ENCODE measurements at regions not wholly inside any gene's neighbourhood (a gene's known extent, or its start where the extent isn't known, plus 50 kb on each side); places are given as distances from the start of the nearest gene placed in this dataset.

DNA sequence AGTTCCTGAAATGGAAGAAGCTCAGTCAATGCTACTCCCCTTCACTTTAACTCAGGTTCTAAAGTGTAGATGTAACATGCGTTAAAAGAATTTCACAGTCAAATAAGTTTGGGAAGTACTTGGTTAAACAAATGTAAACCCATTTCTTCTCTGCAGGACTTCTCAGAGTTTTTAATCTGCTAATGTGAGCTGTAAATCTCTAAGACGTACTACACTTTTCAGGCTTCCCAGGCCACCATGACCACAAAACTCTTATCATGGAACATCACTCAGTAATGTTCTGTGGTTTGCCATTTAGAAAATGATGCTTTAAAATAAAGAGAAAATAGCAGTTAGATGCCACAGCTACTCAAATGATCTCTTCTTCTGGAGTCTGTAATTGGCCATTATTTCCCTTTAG, 104.3 kb downstream of the HHIPL2 start:
- no peak overlapping the region for H3K27ac ChIP-seq
- no peak for DNase-seq (ENCODE audit: low spot score)
- no peak overlapping the region for H3K4me3 ChIP-seq
- TF ChIP-seq, protein P1, sequence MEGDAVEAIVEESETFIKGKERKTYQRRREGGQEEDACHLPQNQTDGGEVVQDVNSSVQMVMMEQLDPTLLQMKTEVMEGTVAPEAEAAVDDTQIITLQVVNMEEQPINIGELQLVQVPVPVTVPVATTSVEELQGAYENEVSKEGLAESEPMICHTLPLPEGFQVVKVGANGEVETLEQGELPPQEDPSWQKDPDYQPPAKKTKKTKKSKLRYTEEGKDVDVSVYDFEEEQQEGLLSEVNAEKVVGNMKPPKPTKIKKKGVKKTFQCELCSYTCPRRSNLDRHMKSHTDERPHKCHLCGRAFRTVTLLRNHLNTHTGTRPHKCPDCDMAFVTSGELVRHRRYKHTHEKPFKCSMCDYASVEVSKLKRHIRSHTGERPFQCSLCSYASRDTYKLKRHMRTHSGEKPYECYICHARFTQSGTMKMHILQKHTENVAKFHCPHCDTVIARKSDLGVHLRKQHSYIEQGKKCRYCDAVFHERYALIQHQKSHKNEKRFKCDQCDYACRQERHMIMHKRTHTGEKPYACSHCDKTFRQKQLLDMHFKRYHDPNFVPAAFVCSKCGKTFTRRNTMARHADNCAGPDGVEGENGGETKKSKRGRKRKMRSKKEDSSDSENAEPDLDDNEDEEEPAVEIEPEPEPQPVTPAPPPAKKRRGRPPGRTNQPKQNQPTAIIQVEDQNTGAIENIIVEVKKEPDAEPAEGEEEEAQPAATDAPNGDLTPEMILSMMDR (IDR thresholded peaks at IDR 0.05): no peak

DNA sequence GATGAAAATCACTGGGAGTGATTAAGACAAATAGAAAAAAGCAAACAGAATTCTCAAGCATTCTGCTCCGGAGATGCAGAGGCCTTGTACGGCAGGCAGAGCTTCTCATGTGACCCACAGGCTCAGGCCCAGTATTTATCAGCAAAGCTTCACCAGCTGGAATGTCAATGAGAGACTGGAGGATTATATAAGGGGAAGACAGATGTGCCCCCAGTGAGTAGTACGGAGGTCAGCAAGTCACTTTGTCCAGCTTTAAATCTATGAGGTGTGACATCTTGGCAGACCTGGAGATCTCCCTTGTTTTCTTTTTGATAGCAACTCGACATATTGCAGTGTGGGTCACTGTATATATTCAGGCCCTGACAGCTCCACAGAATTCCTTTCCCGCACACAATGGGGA, 106.8 kb downstream of the HHIPL2 start:
- H3K27ac ChIP-seq: no peak overlapping the region
- DNase-seq (ENCODE audit: low spot score): no peak
- no peak overlapping the region for H3K4me3 ChIP-seq
- TF ChIP-seq, protein P1 (IDR thresholded peaks at IDR 0.05): no peak

DNA sequence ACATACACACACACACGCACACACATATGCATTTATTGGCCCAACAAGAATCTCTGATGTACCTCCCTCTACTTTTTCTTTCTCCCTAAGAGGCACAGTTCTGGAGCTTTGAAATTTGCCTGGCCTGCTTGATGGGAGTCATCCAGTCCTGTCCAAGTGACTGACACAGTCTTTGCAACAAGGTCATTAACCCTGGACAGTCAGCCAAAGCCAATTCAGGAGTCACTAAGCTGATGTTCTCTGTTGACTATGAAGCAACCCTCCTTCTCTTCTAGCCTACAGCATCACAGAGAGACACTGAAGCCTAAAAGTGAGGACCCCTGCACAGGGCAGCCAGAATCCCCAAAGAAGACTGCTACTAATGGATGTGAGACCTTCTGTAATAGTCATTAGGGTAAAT, 123.1 kb downstream of the HHIPL2 start:
- Histone ChIP-seq H3K4me3 (no peak overlapping the region), H3K27ac (no peak overlapping the region)
- no peak for DNase-seq (ENCODE audit: low spot score)
- TF ChIP-seq, protein P1 (IDR thresholded peaks at IDR 0.05): no peak

DNA sequence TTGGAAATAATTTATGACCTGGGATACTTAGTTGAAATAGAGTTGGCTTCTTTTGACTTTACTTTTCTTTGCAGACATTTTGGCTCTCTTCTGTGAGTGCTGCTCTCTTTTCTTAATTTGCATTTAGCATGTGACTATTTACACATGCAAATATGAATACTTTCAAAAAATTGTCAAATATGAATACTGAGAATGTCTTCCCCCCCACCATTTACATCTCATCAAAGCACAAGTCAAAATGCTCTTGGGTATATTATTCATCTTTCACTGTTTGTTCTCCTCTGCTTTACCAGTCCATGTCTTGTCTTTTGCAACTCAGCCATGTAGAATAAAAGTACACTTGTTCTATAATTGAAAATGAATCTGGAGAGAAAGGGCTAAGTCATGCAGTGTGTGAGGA, 126.5 kb downstream of the HHIPL2 start:
- Histone ChIP-seq H3K4me3 (no peak overlapping the region), H3K27ac (no peak overlapping the region)
- no peak for DNase-seq (ENCODE audit: low spot score)
- TF ChIP-seq, protein P1 (IDR thresholded peaks at IDR 0.05): no peak

DNA sequence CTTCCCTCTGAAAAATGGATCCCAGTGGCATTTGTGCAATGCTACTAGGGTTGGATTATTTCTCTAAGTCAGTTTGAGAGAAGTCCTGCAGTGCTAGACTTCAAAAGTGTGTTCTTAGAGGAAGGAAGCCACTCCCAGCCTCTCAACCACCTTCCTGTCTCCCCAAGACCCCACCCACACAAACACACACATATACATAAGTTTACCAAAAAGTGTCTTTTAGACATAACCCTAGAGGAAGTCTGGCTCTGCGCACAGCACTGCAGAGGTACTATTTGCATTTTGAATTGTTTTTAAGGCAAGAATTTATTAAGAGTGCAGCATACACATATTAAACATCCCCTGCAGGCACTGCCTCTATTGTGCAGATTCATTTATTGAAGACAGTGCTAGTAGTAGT, 127.3 kb downstream of the HHIPL2 start:
- H3K27ac ChIP-seq: no peak overlapping the region
- H3K4me3 ChIP-seq: no peak overlapping the region
- no peak for DNase-seq (ENCODE audit: low spot score)
- TF ChIP-seq, protein P1 (IDR thresholded peaks at IDR 0.05): no peak

DNA sequence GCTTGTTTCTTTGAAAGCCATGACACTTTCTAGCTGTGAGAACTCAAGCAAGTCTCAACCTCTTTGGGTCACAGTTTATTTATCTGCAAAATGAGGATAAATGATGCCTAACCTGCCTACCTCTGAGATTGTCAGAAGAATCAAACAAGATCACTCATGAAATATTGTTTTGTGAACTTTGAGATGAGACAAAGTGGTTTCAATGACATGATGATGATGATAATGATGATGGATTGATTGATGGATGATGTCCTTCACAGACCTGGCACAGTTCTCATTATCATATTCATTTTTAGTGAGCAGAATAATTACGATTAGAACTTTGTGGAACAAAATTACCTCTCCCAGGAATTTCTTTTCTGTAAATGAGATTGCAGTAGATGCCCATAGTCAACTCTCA, 129.2 kb downstream of the HHIPL2 start:
- TF ChIP-seq, protein P1 (IDR thresholded peaks at IDR 0.05): no peak
- no peak for DNase-seq (ENCODE audit: low spot score)
- Histone ChIP-seq H3K4me3 (no peak overlapping the region), H3K27ac (no peak overlapping the region)

DNA sequence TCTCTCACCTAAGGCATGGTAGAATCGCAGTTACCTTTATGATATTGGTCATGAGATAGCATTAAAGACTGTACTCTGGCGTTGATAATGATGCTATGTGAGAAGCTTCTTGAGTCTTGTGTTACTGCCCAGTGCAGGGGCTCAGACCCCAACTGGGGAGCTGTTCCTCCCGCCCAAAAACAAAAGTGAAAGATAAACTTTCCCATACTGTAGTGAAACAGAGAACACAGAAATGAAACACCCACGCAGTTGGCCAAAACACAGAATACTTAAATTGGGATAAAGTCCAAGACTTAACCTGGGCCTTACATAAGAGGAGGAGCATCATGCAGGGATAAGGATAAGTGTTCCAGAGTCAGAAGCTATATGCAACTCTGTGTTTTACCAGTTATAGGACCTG, 130.6 kb downstream of the HHIPL2 start:
- TF ChIP-seq, protein P1 (IDR thresholded peaks at IDR 0.05): no peak
- no peak overlapping the region for H3K27ac ChIP-seq
- H3K4me3 ChIP-seq: no peak overlapping the region
- DNase-seq (ENCODE audit: low spot score): no peak

Data from coronary artery (tissue), 2 donors.